ENCODE measurements at regions not wholly inside any gene's neighbourhood (a gene's known extent, or its start where the extent isn't known, plus 50 kb on each side); places are given as distances from the start of the nearest gene placed in this dataset.

GRCh38 chr4:127082986-127083385, 549.8 kb upstream of the INTU start:
- POLR2A ChIA-PET, result no interaction called here
- Mint-ChIP-seq H3K27ac (no peak overlapping the region), H3K36me3 (ENCODE audit: low read depth) (no peaks in the 10 kb centered on the region), H3K9me3 (peaks cover 15% of the 10 kb centered on the region), H3K27me3 (no peaks in the 10 kb centered on the region), H3K4me1 (ENCODE audit: low read depth) (no peaks in the 10 kb centered on the region), H3K4me3 (no peak overlapping the region)
- DNase-seq (no peak), ATAC-seq (no peak)
- CTCF ChIA-PET, result interaction anchor here (1.1 kb wide), 1 partner anchor 18 kb away, joined by 3 read pairs; no protein-coding TSS in a partner anchor
- intact Hi-C loops (cut with micrococcal nuclease), result no loop called here
- TF ChIP-seq CTCF (IDR thresholded peaks at IDR 0.05), result no peak

GRCh38 chr4:127084666-127085065, 548.1 kb upstream of the INTU start:
- H3K27me3 Mint-ChIP-seq, result no peaks in the 10 kb centered on the region
- peaks cover 15% of the 10 kb centered on the region for H3K9me3 Mint-ChIP-seq
- ChIA-PET POLR2A (no interaction called here), CTCF (no interaction called here)
- intact Hi-C loops (cut with micrococcal nuclease), result no loop called here
- DNase-seq, result no peak
- H3K27ac Mint-ChIP-seq, result no peak overlapping the region
- TF ChIP-seq CTCF (IDR thresholded peaks at IDR 0.05), result no peak
- ATAC-seq, result no peak
- no peak overlapping the region for H3K4me3 Mint-ChIP-seq
- no peaks in the 10 kb centered on the region for H3K4me1 Mint-ChIP-seq (ENCODE audit: low read depth)
- H3K36me3 Mint-ChIP-seq (ENCODE audit: low read depth), result no peaks in the 10 kb centered on the region

GRCh38 chr4:127097061-127097460, 535.7 kb upstream of the INTU start:
- intact Hi-C loops (cut with micrococcal nuclease), result no loop called here

GRCh38 chr4:127102361-127102760, 530.4 kb upstream of the INTU start:
- Mint-ChIP-seq H3K27ac (no peak overlapping the region), H3K4me3 (no peak overlapping the region), H3K4me1 (ENCODE audit: low read depth) (no peaks in the 10 kb centered on the region), H3K27me3 (no peaks in the 10 kb centered on the region), H3K36me3 (ENCODE audit: low read depth) (no peaks in the 10 kb centered on the region), H3K9me3 (no peaks in the 10 kb centered on the region)
- POLR2A ChIA-PET, result no interaction called here
- DNase-seq, result no peak
- ATAC-seq, result no peak
- CTCF ChIA-PET, result no interaction called here
- no peak for TF ChIP-seq CTCF (IDR thresholded peaks at IDR 0.05)
- intact Hi-C loops (cut with micrococcal nuclease), result no loop called here

More at GRCh38 chr4:127097061-127097460, 535.7 kb upstream of the INTU start:
- H3K27me3 Mint-ChIP-seq, result no peaks in the 10 kb centered on the region
- H3K27ac Mint-ChIP-seq, result no peak overlapping the region
- ChIA-PET CTCF (no interaction called here), POLR2A (interaction anchor here (0.6 kb wide), 1 partner anchor 345 kb away, joined by 3 read pairs; no protein-coding TSS in a partner anchor)
- no peak for ATAC-seq
- peaks cover 2% of the 10 kb centered on the region for H3K9me3 Mint-ChIP-seq
- H3K4me3 Mint-ChIP-seq, result no peak overlapping the region
- no peak for TF ChIP-seq CTCF (IDR thresholded peaks at IDR 0.05)
- no peaks in the 10 kb centered on the region for H3K4me1 Mint-ChIP-seq (ENCODE audit: low read depth)
- no peak for DNase-seq
- no peaks in the 10 kb centered on the region for H3K36me3 Mint-ChIP-seq (ENCODE audit: low read depth)

GRCh38 chr4:127103681-127104115, 529.1 kb upstream of the INTU start:
- H3K4me1 Mint-ChIP-seq (ENCODE audit: low read depth), result no peaks in the 10 kb centered on the region
- no peaks in the 10 kb centered on the region for H3K27me3 Mint-ChIP-seq
- H3K4me3 Mint-ChIP-seq, result no peak overlapping the region
- no peak for ATAC-seq
- H3K27ac Mint-ChIP-seq, result no peak overlapping the region
- intact Hi-C loops (cut with micrococcal nuclease), result no loop called here
- peaks cover 5% of the 10 kb centered on the region for H3K9me3 Mint-ChIP-seq
- ChIA-PET CTCF (no interaction called here), POLR2A (no interaction called here)
- no peak for DNase-seq
- H3K36me3 Mint-ChIP-seq (ENCODE audit: low read depth), result no peaks in the 10 kb centered on the region
- TF ChIP-seq CTCF (IDR thresholded peaks at IDR 0.05), result no peak
